ENCODE measurements at regions not wholly inside any gene's neighbourhood (a gene's known extent, or its start where the extent isn't known, plus 50 kb on each side); places are given as distances from the start of the nearest gene placed in this dataset.

- H3K4me3 ChIP-seq, result no peak overlapping the region
- SMC1A ChIA-PET (ENCODE audit: uncharacterized antibody, unreplicated experiment), result interaction anchor here (1.2 kb wide), 1 partner anchor 17 kb away, joined by 4 read pairs; no protein-coding TSS in a partner anchor
- in situ Hi-C loops (cut with MboI), result no loop called here
- no peak overlapping the region for H3K4me2 ChIP-seq (ENCODE audit: control insufficient read depth, insufficient read depth)
- H3K9me3 ChIP-seq (replicated peaks; ENCODE audit: control insufficient read depth, insufficient read depth, low read length), result no peaks in the 10 kb centered on the region
- no peak for DNase-seq (ENCODE audit: low read depth, low spot score)
- H3K27ac ChIP-seq (ENCODE audit: control insufficient read depth, insufficient read depth), result no peak overlapping the region
- intact Hi-C loops (cut with micrococcal nuclease; ENCODE audit: unreplicated experiment), result no loop called here
- H2AFZ ChIP-seq (ENCODE audit: control insufficient read depth, low read depth, low read length), result no peak overlapping the region
- no peak overlapping the region for H3K9ac ChIP-seq (ENCODE audit: control insufficient read depth, insufficient read depth, low read length)
- no peak for ATAC-seq
- no peak for FAIRE-seq
- BruUV-seq (replicated peaks), result no TSS peak
- H3K27me3 ChIP-seq (replicated peaks in 1 of 2; ENCODE audit: control insufficient read depth in 2 of 2, insufficient read depth in 2 of 2, low read length in 1 of 2), result no peaks in the 10 kb centered on the region
- H3K36me3 ChIP-seq (ENCODE audit: control insufficient read depth in 2 of 2, insufficient read depth in 2 of 2, low read length in 1 of 2), result no peaks in the 10 kb centered on the region
- no peaks in the 10 kb centered on the region for H3K79me2 ChIP-seq (ENCODE audit: control insufficient read depth, insufficient read depth, low read length)
- RAD21 ChIA-PET (ENCODE audit: unreplicated experiment), result no interaction called here
- H3K4me1 ChIP-seq (ENCODE audit: control insufficient read depth, insufficient read depth, low read length), result no peaks in the 10 kb centered on the region
- POLR2A ChIA-PET, result no interaction called here
- H4K20me1 ChIP-seq (ENCODE audit: control insufficient read depth, insufficient read depth), result no peaks in the 10 kb centered on the region
- TF ChIP-seq MTA2 (IDR thresholded peaks at IDR 0.05; ENCODE audit: low read depth) (no peak), EZH2 (IDR thresholded peaks at IDR 0.05; ENCODE audit: borderline replicate concordance, control insufficient read depth, low read depth, low read length) (no peak), SPI1 (IDR thresholded peaks at IDR 0.05; ENCODE audit: borderline replicate concordance, insufficient read depth, low read depth, low read length) (no peak), NR2F1 (conservative IDR thresholded peaks at IDR 0.05) (no peak), SMAD1 (IDR thresholded peaks at IDR 0.05; ENCODE audit: low read depth, partially characterized antibody) (no peak), POLR2AphosphoS2 (IDR thresholded peaks at IDR 0.05; ENCODE audit: low read depth, low read length) (no peak), IKZF1 (conservative IDR thresholded peaks at IDR 0.05) (no peak), YY1 (IDR thresholded peaks at IDR 0.05; ENCODE audit: low read depth, low read length) (no peak), MXI1 (IDR thresholded peaks at IDR 0.05; ENCODE audit: low read depth, low read length) (no peak), GATAD2B (conservative IDR thresholded peaks at IDR 0.05; ENCODE audit: low read depth) (no peak), SREBF1 (IDR thresholded peaks at IDR 0.05; ENCODE audit: low read length) (no peak), MEF2A (IDR thresholded peaks at IDR 0.05; ENCODE audit: insufficient read depth, low read depth, low read length) (no peak), JUND (IDR thresholded peaks at IDR 0.05; ENCODE audit: low read depth, low read length) (no peak), WRNIP1 (IDR thresholded peaks at IDR 0.05; ENCODE audit: borderline replicate concordance, low read depth, low read length) (no peak), HSF1 (IDR thresholded peaks at IDR 0.05; ENCODE audit: low read depth, low read length) (no peak), ELK1 (IDR thresholded peaks at IDR 0.05; ENCODE audit: low read depth, low read length) (no peak), HDGF (IDR thresholded peaks at IDR 0.05) (no peak), FOXM1 (IDR thresholded peaks at IDR 0.05; ENCODE audit: low read depth, low read length) (no peak)
- WGBS (ENCODE audit: insufficient coverage, insufficient replicate concordance, low lambda C conversion rate, missing lambda C conversion rate), result 26% methylated on average over 1 of the region's 1 CpG
- CTCF ChIA-PET, result interaction anchor here (1.8 kb wide), 1 partner anchor 98 kb away, joined by 6 read pairs; no protein-coding TSS in a partner anchor
Observed at GRCh38 chr2:41145066-41145465, 693.2 kb upstream of the SLC8A1 start.

Data from GM12878 (cell line).